Fibroblast of villous mesenchyme (primary cell): ENCODE measurements at regions not wholly inside any gene's neighbourhood (a gene's known extent, or its start where the extent isn't known, plus 50 kb on each side); places are given as distances from the start of the nearest gene placed in this dataset.

ENCODE experiments used
- DNase-seq: peaks from one replicate; pipeline ENCODE4 v3.0.0-alpha.2; 2010; ENCODE audit warnings: low read depth
- H3K4me3 ChIP-seq: 2 replicates; pipeline ENCODE4 v1.5.1; 2011; ENCODE audit warnings: low read depth, mild to moderate bottlenecking, low read length
- TF ChIP-seq, protein P1 (sequence below): IDR thresholded peaks from 2 replicates; pipeline ENCODE4 v1.5.1; 2012; ENCODE audit warnings: low read depth, mild to moderate bottlenecking, low read length; ENCODE audit not compliant: insufficient read depth

DNA sequence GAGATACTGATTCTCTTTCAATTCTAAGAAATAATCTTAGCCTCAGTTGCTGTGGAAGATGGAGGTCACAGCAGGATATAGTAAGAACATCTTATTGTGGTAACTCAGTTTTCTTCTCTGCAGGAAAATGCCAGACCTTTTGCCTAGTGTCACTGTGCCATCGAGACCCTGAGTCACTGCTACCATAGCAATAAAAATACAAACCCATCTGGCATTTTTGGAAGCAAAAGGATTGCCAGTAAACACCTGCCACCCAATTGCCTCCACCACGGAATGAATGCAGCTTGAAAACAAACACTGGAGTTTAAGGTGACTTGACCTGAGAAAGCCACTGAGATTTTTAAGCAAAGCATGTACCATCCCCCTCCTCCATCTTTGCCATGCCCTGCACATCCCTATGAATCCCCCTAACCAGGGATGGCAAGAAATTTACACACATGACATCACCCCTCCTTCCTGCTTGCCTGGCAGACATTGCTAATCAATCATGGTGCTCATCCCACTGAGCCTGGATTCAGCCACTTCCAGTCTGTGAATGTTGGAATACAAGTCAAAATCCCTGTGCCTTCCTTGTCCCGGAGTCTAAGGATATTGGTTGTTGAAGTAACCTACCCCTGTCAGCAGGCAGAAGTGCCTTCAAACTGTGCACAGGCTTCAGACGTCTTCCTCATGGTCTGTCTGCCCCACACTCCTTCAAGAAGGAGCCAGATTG, 59.6 kb upstream of the MAMLD1 start:
- TF ChIP-seq, protein P1, sequence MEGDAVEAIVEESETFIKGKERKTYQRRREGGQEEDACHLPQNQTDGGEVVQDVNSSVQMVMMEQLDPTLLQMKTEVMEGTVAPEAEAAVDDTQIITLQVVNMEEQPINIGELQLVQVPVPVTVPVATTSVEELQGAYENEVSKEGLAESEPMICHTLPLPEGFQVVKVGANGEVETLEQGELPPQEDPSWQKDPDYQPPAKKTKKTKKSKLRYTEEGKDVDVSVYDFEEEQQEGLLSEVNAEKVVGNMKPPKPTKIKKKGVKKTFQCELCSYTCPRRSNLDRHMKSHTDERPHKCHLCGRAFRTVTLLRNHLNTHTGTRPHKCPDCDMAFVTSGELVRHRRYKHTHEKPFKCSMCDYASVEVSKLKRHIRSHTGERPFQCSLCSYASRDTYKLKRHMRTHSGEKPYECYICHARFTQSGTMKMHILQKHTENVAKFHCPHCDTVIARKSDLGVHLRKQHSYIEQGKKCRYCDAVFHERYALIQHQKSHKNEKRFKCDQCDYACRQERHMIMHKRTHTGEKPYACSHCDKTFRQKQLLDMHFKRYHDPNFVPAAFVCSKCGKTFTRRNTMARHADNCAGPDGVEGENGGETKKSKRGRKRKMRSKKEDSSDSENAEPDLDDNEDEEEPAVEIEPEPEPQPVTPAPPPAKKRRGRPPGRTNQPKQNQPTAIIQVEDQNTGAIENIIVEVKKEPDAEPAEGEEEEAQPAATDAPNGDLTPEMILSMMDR: no peak
- no peak overlapping the region for H3K4me3 ChIP-seq
- DNase-seq: no peak

DNA sequence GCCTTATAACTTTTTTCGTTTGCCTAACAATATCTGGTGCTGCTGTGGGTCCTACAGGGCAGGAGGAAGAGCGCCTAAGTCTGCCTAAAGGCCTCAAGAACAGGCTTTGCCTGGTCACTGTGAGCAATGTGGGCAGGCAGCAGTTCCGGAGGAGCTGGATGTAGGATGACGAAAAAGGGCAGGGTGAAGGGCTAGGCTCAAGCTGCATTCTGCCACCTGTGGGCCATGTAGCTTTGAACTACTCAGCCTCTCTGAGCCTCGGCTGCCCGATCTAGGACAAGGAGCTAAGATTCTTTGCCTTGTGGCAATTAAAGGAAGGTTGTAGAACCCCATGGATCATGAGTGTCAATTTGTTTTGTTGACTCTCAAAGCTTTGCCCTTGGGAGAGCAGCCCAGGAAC, 57.1 kb upstream of the MAMLD1 start:
- TF ChIP-seq, protein P1: no peak
- H3K4me3 ChIP-seq: no peak overlapping the region
- no peak for DNase-seq

DNA sequence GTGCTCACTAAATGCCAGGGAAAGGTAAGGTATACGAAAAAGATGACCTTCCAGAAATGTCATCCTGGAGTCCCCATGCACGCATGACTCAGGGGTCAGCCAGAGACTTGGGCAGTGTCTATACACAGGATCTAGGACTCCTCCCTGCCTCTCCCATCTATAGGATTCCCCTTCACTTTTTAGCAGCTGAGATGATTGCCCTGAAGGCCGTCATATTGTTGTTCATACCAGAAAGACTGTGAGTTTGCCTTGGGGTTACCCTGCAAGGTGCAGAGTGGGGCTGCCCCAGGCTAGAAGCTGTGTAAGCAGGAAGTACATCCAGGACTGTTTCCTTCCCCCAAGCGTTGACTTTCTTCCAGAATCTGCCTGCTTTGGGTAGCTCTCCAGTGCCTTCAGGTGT, 55.1 kb upstream of the MAMLD1 start:
- no peak for DNase-seq
- H3K4me3 ChIP-seq: no peak overlapping the region
- TF ChIP-seq, protein P1: no peak

DNA sequence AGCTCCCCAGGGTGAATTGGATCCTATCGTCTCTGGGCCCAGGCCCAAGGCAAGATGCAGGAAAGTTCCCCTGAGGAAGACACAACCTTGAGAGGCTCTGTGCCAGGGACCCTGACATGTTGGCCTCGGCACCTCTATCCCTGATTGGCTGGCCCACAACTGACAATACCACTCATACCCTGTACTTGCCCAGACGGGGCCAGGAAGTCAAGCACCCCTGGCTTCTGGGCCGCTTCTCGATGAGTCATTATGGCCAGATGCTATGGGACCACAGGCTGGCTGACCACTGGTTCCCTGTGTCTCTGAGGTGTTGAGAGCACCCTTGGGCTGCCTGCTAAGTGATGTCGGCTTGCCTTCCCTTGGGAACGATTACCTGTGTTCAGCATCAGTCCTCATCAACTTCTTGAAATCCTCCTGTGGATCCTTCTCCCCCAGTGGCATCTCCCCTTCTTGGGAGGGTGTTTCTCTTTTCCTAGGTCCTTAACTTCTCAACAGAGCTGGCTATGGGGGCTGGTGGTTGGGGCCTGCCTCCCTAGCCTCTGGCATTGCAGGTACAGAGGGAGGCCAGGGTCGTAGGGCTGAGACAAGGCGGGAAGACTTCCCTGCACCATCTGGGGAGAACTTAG, 54.5 kb upstream of the MAMLD1 start:
- no peak overlapping the region for H3K4me3 ChIP-seq
- no peak for DNase-seq
- TF ChIP-seq, protein P1: no peak

DNA sequence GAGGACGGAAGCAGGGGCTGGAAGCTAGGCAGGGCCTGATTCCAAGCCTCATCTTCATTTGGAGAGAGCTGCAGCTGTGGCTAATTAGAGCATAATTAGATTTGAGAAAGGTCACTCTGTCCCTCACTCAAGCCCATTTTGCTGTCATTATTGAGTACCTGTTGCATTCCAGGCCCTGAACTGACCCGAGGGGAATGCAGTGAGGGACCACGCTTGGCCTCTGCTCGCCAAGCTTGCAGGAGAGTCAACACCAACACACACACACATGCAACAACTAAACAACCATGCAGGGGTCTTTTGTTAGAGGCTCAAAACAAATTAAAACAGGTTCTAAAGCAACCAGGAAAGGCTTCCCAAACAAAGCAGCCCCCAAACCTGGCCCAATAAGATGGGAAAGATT, 52.7 kb upstream of the MAMLD1 start:
- no peak overlapping the region for H3K4me3 ChIP-seq
- no peak for DNase-seq
- TF ChIP-seq, protein P1: no peak

DNA sequence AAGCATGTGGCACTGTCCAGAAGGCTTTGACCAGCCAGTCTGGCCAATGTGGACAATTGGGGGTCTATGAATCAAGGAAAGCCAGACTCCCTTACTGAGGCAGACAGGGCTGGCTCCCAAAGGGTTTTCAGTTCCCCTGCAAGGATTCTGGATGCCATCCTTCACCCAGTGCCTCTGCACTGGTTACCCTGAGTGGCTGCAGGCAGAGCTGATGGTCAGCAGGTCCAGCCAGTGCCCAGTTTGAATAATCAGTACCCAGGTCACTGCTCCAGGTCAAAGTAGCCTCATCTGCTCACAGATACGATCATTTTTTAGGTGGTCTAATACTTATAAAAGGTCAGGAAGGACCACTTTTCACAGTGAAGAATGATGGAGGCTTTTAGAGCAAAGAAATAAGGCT, 52.2 kb upstream of the MAMLD1 start:
- TF ChIP-seq, protein P1: no peak
- H3K4me3 ChIP-seq: no peak overlapping the region
- DNase-seq: no peak

DNA sequence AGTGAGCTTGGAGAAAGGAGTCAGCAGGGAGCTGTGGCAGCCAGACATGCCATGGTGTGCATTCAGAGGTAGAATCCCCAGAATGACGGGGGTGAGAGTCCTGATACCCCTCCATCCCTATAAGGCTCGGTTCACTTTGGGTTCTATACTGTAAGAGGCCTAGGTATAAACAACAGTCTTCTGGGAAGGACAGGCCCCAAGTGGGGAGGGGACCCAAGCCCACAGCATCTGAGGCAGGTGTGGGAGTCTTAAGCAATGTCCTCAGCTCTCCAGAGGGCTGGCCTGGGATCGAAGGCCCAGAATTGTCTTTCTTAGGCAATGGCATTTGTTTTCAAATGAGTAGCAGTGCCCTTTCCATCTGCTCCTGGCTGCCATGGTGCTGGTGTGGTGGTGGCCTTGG, 50.2 kb upstream of the MAMLD1 start:
- no peak overlapping the region for H3K4me3 ChIP-seq
- DNase-seq: no peak
- TF ChIP-seq, protein P1: no peak
